BE2C (cell line): ENCODE measurements at regions not wholly inside any gene's neighbourhood (a gene's known extent, or its start where the extent isn't known, plus 50 kb on each side); places are given as distances from the start of the nearest gene placed in this dataset.

Source experiments
- DNase-seq: peaks from one replicate; pipeline ENCODE4 v3.0.0-alpha.2; 2020
- H3K27me3 ChIP-seq: fragments of 250-450 bp; sonication (Bioruptor Pico); 2 replicates; pipeline ENCODE4 v1.5.1; 2020; ENCODE audit warnings: mild to moderate bottlenecking
- H3K36me3 ChIP-seq: fragments of 250-450 bp; sonication (Bioruptor Pico); 2 replicates; pipeline ENCODE4 v1.5.1; 2020; ENCODE audit warnings: mild to moderate bottlenecking
- H3K4me1 ChIP-seq: fragments of 250-450 bp; sonication (Bioruptor Pico); 2 replicates; pipeline ENCODE4 v1.5.1; 2020
- H3K4me3 ChIP-seq: 2 replicates; pipeline ENCODE4 v1.5.1; 2011; ENCODE audit warnings: low read depth, low read length
- H3K9me3 ChIP-seq: fragments of 250-450 bp; sonication (Bioruptor Pico); 2 replicates; pipeline ENCODE4 v1.5.1; 2020
- TF ChIP-seq, protein P1 (sequence below): IDR thresholded peaks from 2 replicates; pipeline ENCODE4 v1.5.1; 2012; ENCODE audit warnings: mild to moderate bottlenecking, low read depth, low read length

DNA sequence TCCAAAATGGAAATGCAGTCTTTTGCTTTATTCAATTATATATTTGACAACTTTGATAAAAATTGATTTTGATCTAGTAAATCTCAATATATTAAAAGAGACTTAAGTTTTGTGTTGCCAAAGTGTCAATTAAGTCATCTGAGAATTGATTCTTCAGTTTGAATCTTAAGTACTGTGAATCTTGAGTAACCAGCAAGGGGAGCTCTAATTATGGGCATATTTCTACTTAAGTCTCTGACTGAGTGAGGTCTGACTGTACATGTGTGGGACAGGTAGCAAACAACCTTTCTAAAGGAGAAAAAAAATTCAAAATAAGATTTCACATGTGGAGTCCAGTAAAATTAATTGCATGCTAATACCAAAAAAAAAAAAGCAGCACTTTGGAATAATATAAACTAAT lies 503.7 kb upstream of the SLC8A1 start:
- DNase-seq: no peak

DNA sequence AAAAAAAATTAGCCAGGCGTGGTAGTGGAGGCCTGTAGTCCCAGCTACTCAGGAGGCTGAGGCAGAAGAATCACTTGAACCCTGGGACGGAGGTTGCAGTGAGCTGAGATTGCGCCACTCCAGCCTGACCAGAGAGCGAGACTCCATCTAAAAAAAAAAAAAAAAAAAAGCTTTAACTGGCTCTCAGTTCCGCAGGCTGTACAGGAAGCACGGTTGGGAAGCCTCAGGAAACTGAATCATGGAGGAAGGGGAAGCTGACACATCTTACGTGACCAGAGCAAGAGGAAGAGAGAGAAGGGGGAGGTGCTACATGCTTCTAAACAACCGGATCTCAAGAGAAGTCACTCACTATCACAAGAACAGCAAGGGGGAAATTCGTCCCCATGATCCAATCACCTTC lies 505.6 kb upstream of the SLC8A1 start:
- H3K9me3 ChIP-seq: no peaks in the 10 kb centered on the region
- TF ChIP-seq, protein P1, sequence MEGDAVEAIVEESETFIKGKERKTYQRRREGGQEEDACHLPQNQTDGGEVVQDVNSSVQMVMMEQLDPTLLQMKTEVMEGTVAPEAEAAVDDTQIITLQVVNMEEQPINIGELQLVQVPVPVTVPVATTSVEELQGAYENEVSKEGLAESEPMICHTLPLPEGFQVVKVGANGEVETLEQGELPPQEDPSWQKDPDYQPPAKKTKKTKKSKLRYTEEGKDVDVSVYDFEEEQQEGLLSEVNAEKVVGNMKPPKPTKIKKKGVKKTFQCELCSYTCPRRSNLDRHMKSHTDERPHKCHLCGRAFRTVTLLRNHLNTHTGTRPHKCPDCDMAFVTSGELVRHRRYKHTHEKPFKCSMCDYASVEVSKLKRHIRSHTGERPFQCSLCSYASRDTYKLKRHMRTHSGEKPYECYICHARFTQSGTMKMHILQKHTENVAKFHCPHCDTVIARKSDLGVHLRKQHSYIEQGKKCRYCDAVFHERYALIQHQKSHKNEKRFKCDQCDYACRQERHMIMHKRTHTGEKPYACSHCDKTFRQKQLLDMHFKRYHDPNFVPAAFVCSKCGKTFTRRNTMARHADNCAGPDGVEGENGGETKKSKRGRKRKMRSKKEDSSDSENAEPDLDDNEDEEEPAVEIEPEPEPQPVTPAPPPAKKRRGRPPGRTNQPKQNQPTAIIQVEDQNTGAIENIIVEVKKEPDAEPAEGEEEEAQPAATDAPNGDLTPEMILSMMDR: no peak
- H3K36me3 ChIP-seq: no peaks in the 10 kb centered on the region
- DNase-seq: no peak
- H3K4me3 ChIP-seq: no peak overlapping the region
- H3K4me1 ChIP-seq: no peaks in the 10 kb centered on the region
- no peaks in the 10 kb centered on the region for H3K27me3 ChIP-seq

More for the DNA sequence above, 503.7 kb upstream of the SLC8A1 start:
- no peak overlapping the region for H3K4me3 ChIP-seq
- no peaks in the 10 kb centered on the region for H3K36me3 ChIP-seq
- H3K9me3 ChIP-seq: no peaks in the 10 kb centered on the region
- no peaks in the 10 kb centered on the region for H3K27me3 ChIP-seq
- H3K4me1 ChIP-seq: no peaks in the 10 kb centered on the region
- TF ChIP-seq, protein P1: 0 out of 2 replicates have a peak, but pooled peaks have one; percentile 11

DNA sequence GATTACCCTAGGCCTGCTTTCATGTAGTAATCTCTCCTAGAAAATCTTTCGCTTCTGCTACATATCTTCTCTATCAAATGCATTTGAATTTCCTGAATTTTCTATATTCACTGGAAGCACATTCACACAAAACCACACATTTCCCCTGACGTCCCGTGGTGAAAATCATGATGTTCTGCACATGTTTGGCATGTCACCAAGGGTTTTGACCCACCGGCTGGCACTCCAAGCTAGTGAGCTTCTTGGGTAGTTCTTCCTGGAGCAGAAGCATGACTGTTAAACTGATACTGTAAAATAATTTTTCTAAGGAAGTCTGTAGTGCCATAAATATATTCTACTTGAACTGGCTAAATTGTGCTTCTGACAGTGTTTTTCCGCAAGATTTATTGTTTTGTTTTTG lies 510.1 kb upstream of the SLC8A1 start:
- H3K4me3 ChIP-seq: no peak overlapping the region
- no peaks in the 10 kb centered on the region for H3K36me3 ChIP-seq
- DNase-seq: no peak
- TF ChIP-seq, protein P1: no peak
- H3K27me3 ChIP-seq: no peaks in the 10 kb centered on the region
- H3K4me1 ChIP-seq: no peaks in the 10 kb centered on the region
- no peaks in the 10 kb centered on the region for H3K9me3 ChIP-seq

GRCh38 chr2:40964509-40965250 lies 512.8 kb upstream of the SLC8A1 start:
- no peaks in the 10 kb centered on the region for H3K4me1 ChIP-seq
- TF ChIP-seq, protein P1: no peak
- no peaks in the 10 kb centered on the region for H3K36me3 ChIP-seq
- no peaks in the 10 kb centered on the region for H3K9me3 ChIP-seq
- DNase-seq: no peak
- H3K27me3 ChIP-seq: no peaks in the 10 kb centered on the region
- H3K4me3 ChIP-seq: no peak overlapping the region

- Histone ChIP-seq H3K4me3 (no peak overlapping the region), H3K9me3 (no peaks in the 10 kb centered on the region), H3K4me1 (no peaks in the 10 kb centered on the region), H3K27me3 (no peaks in the 10 kb centered on the region), H3K36me3 (no peaks in the 10 kb centered on the region)
- no peak for DNase-seq
- TF ChIP-seq, protein P1: no peak
These were observed 515.6 kb upstream of the SLC8A1 start for GRCh38 chr2:40967451-40967850.

GRCh38 chr2:40975151-40975550 lies 523.3 kb upstream of the SLC8A1 start:
- TF ChIP-seq, protein P1: no peak
- H3K4me3 ChIP-seq: no peak overlapping the region
- DNase-seq: no peak
- H3K4me1 ChIP-seq: no peaks in the 10 kb centered on the region
- no peaks in the 10 kb centered on the region for H3K9me3 ChIP-seq
- H3K36me3 ChIP-seq: no peaks in the 10 kb centered on the region
- H3K27me3 ChIP-seq: no peaks in the 10 kb centered on the region
